Gastroesophageal sphincter (tissue), 3 donors: ENCODE measurements at regions not wholly inside any gene's neighbourhood (a gene's known extent, or its start where the extent isn't known, plus 50 kb on each side); places are given as distances from the start of the nearest gene placed in this dataset.

ENCODE experiments used
- EP300 ChIP-seq: sonication (generic); formaldehyde crosslinking; IDR thresholded peaks from one replicate; pipeline ENCODE4 v1.6.1; 2017; ENCODE audit warnings: antibody characterized with exemption, mild to moderate bottlenecking
- POLR2AphosphoS5 ChIP-seq: sonication (generic); formaldehyde crosslinking; IDR thresholded peaks from one replicate; pipeline ENCODE4 v1.6.1; 2017; ENCODE audit warnings: antibody characterized with exemption
- TF ChIP-seq, protein P1 (sequence below), 4 experiments: fragments of 200-600 bp in 2 of 4; fragments of 450-650 bp in 2 of 4; sonication (generic) in 1 of 4; IDR thresholded peaks; one replicate each; pipeline ENCODE4 v1.5.1; 2017 to 2019; ENCODE audit warnings: antibody characterized with exemption in 4 of 4, mild to moderate bottlenecking in 2 of 4, moderate library complexity in 2 of 4

DNA sequence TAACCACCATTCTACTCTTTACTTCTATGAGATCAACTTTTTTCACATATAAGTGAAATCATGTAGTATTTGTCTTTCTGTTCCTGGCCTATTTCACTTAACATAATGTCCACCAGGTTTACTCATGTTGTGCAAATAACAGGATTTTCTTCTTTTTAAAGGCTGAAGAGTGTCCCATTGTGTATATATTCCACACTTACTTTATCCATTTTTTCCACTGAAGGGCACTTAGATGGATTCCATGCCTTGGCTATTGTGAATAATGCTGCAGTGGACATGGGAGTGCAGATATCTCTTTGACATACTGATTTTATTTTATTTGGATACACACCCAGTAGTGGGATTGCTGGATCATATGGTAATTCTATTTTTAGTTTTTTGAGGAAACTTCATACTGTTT, 181.1 kb upstream of the HMGA2 start:
- TF ChIP-seq EP300 = no peak
- TF ChIP-seq, protein P1, sequence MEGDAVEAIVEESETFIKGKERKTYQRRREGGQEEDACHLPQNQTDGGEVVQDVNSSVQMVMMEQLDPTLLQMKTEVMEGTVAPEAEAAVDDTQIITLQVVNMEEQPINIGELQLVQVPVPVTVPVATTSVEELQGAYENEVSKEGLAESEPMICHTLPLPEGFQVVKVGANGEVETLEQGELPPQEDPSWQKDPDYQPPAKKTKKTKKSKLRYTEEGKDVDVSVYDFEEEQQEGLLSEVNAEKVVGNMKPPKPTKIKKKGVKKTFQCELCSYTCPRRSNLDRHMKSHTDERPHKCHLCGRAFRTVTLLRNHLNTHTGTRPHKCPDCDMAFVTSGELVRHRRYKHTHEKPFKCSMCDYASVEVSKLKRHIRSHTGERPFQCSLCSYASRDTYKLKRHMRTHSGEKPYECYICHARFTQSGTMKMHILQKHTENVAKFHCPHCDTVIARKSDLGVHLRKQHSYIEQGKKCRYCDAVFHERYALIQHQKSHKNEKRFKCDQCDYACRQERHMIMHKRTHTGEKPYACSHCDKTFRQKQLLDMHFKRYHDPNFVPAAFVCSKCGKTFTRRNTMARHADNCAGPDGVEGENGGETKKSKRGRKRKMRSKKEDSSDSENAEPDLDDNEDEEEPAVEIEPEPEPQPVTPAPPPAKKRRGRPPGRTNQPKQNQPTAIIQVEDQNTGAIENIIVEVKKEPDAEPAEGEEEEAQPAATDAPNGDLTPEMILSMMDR (IDR thresholded peaks at IDR 0.05) = no peak
- no peak for TF ChIP-seq POLR2AphosphoS5
